Activated naive CD8-positive, alpha-beta T cell treated with anti-CD3 and anti-CD28 coated beads, Interleukin-2, amount 50 U/mL, for 24 hours (primary cell): ENCODE measurements at regions not wholly inside any gene's neighbourhood (a gene's known extent, or its start where the extent isn't known, plus 50 kb on each side); places are given as distances from the start of the nearest gene placed in this dataset.
A peak's percentile ranks its signal among the peaks of the same experiment; 100 is the strongest.
"Not testable (repeated sequence)": the region's sequence is repeated elsewhere in the genome, so short reads cannot be mapped to it uniquely, and the experiment has no call there.

Experiments used
- ATAC-seq: fragments of 150-1000 bp; cut with Tn5 transposase; one replicate; pipeline ENCODE4 v1.10.0; 2021
- DNase-seq: peaks from one replicate; pipeline ENCODE4 v3.0.0; 2021
- H3K27ac Mint-ChIP-seq: one replicate; pipeline ENCODE4 v1.8.0; 2021; ENCODE audit warnings: mild to moderate bottlenecking, mixed read lengths
- H3K27me3 Mint-ChIP-seq: one replicate; pipeline ENCODE4 v1.8.0; 2021; ENCODE audit warnings: mixed read lengths
- H3K36me3 Mint-ChIP-seq: one replicate; pipeline ENCODE4 v1.8.0; 2021; ENCODE audit warnings: low read depth, mixed read lengths
- H3K4me1 Mint-ChIP-seq: one replicate; pipeline ENCODE4 v1.8.0; 2021; ENCODE audit warnings: mixed read lengths
- H3K4me3 Mint-ChIP-seq: one replicate; pipeline ENCODE4 v1.8.0; 2021; ENCODE audit warnings: mild to moderate bottlenecking, moderate library complexity, mixed read lengths
- H3K9me3 Mint-ChIP-seq: one replicate; pipeline ENCODE4 v1.8.0; 2021; ENCODE audit warnings: mixed read lengths

DNA sequence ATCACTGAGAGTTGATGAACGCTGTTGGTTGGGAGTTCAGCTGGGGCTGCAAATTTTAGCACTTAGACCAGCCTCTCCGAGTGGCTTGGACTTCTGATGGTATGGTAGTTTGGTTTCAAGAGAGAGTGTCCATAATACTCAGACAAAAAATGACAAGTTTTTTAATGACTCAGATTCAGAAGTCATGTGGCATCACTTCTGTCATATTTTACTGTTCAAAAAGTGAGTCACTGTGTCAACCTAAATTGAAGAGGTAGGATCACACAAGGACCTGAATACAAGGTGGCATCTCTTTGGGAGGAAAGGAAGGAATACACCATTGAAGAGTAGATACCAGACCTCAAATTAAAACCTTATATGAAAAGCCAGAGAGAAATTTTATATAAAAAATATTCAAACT, 99.1 kb upstream of the CHMP2B start:
- DNase-seq (no peak), ATAC-seq (no peak)
- H3K27me3 Mint-ChIP-seq = no peaks in the 10 kb centered on the region
- H3K9me3 Mint-ChIP-seq = no peaks in the 10 kb centered on the region
- H3K4me3 Mint-ChIP-seq = no peak overlapping the region
- H3K27ac Mint-ChIP-seq = no peak overlapping the region
- H3K36me3 Mint-ChIP-seq = no peaks in the 10 kb centered on the region
- H3K4me1 Mint-ChIP-seq = no peaks in the 10 kb centered on the region

DNA sequence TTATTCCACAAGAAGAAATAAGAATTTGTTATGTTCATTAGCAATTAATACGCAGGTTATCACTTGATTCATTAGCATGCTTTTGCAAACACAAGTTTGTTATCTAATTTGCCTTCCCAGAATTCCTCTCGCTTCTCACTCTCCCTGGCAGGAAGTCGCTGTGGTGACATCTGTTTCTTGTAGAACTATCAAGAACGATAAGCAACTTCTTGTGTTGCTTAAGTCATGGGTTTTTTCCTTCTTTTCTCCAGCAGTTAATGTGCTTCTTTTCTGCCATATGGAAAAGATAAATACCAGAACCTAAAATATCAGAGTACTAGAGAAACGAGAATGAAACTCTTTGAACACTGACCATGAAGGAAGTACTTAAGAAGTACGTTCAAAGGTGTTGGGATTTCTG, 99.8 kb upstream of the CHMP2B start:
- Mint-ChIP-seq H3K9me3 (no peaks in the 10 kb centered on the region), H3K36me3 (no peaks in the 10 kb centered on the region), H3K27me3 (no peaks in the 10 kb centered on the region), H3K27ac (no peak overlapping the region), H3K4me3 (no peak overlapping the region), H3K4me1 (no peaks in the 10 kb centered on the region)
- ATAC-seq = no peak
- no peak for DNase-seq

DNA sequence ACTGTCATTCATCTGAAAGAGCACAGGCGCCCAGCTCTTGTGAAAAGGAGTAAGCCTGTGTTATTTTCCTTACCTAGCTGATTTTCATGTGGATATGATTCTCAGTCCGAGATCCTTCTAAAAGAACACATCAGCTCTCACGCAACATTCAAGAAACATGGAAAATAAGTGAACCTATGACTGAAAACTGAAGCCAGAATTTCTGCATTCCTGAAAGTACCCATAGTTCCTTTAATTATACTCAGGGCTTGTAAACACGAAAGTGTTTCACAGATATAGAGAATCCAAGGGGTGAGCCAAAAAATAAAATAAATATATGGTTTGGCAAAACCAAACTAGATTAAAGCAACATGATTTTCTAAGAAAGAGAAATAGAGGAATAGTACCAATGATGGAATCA, 100.8 kb upstream of the CHMP2B start:
- H3K27me3 Mint-ChIP-seq = no peaks in the 10 kb centered on the region
- no peaks in the 10 kb centered on the region for H3K4me1 Mint-ChIP-seq
- ATAC-seq = no peak
- H3K36me3 Mint-ChIP-seq = no peaks in the 10 kb centered on the region
- no peaks in the 10 kb centered on the region for H3K9me3 Mint-ChIP-seq
- no peak overlapping the region for H3K4me3 Mint-ChIP-seq
- no peak overlapping the region for H3K27ac Mint-ChIP-seq
- DNase-seq = no peak

DNA sequence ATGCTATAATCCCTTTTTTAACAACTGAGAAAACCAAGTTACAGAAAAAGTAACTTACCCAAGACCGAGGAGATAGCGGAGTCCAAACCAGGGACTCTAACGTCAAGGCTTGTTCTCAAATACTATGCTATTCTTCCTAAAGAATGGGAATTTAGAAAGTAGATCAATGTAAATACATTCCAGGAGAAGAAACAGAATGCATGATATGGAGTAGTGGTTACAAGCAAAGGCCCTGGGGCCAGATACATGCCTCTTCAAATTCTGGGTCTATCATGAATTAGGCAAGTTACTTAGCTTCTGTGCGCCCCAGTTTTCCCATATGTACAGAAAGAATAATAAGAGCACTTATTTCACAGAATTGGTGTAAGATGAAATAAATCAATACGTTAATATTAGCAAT, 102.0 kb upstream of the CHMP2B start:
- ATAC-seq (no peak), DNase-seq (no peak)
- H3K9me3 Mint-ChIP-seq = no peaks in the 10 kb centered on the region
- no peaks in the 10 kb centered on the region for H3K27me3 Mint-ChIP-seq
- no peak overlapping the region for H3K4me3 Mint-ChIP-seq
- no peak overlapping the region for H3K27ac Mint-ChIP-seq
- no peaks in the 10 kb centered on the region for H3K4me1 Mint-ChIP-seq
- no peaks in the 10 kb centered on the region for H3K36me3 Mint-ChIP-seq

DNA sequence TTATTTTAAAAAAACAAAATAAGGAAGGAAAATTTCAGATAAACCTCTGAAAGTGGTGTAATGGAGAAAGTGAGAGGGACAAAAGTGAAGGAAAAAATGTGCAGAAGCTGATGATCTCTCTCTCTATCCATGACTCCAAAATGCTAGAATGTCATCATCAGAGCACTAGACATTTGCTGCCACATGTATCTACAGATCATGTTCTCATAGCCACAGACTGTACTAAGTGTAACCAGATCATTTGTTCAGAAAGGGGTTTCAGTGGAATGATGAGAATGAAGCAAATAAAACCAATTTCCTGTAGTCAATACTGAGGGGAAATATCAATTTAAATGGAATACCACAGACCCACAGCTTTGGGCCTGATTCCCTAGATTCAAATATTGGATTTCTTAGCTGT, 104.3 kb upstream of the CHMP2B start:
- no peaks in the 10 kb centered on the region for H3K9me3 Mint-ChIP-seq
- H3K27ac Mint-ChIP-seq = no peak overlapping the region
- DNase-seq (no peak), ATAC-seq (no peak)
- no peaks in the 10 kb centered on the region for H3K4me1 Mint-ChIP-seq
- no peak overlapping the region for H3K4me3 Mint-ChIP-seq
- H3K27me3 Mint-ChIP-seq = no peaks in the 10 kb centered on the region
- no peaks in the 10 kb centered on the region for H3K36me3 Mint-ChIP-seq

DNA sequence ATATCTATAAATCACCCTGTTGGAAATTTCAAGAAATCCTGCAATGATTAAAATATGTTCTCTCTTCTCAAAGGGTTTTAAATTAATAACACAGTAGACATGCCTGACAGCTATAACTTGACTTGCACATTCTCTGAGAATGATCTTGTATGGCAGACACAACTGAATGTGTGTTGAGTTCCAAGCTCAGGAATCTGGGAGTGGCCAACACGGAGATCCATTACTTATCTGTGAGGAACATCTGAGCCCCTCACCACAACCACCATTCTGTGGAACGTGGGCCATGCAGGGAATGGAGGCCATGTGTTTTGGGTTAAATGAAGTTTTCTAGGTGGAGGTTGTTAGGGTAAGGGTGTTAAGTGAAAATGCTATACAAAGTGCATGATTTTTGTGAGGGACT, 105.3 kb upstream of the CHMP2B start:
- no peaks in the 10 kb centered on the region for H3K4me1 Mint-ChIP-seq
- H3K27me3 Mint-ChIP-seq = no peaks in the 10 kb centered on the region
- H3K27ac Mint-ChIP-seq = no peak overlapping the region
- H3K9me3 Mint-ChIP-seq = no peaks in the 10 kb centered on the region
- ATAC-seq = no peak
- no peaks in the 10 kb centered on the region for H3K36me3 Mint-ChIP-seq
- H3K4me3 Mint-ChIP-seq = no peak overlapping the region
- no peak for DNase-seq

DNA sequence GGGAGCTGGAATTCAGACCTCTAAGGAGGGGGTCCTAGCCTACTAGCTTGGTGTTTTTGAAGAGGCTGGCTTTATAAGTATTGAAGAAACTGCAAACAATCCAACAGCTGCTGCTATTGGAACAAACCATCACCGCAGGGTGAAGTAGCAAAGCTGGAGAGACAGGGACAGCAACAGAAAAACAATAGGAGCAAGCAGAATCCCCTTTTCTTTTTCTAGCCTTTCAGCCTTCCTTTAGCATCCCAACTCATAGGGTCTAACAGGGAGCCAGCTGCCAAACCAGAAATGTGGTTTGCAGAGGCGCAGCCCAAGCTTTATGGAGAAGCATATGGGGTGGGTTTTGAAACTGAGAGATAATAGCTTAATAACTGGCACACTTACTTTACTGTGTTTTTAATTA, 106.2 kb upstream of the CHMP2B start:
- no peaks in the 10 kb centered on the region for H3K36me3 Mint-ChIP-seq
- H3K4me3 Mint-ChIP-seq = no peak overlapping the region
- H3K27ac Mint-ChIP-seq = no peak overlapping the region
- H3K27me3 Mint-ChIP-seq = no peaks in the 10 kb centered on the region
- ATAC-seq (no peak), DNase-seq (no peak)
- H3K9me3 Mint-ChIP-seq = no peaks in the 10 kb centered on the region
- no peaks in the 10 kb centered on the region for H3K4me1 Mint-ChIP-seq

DNA sequence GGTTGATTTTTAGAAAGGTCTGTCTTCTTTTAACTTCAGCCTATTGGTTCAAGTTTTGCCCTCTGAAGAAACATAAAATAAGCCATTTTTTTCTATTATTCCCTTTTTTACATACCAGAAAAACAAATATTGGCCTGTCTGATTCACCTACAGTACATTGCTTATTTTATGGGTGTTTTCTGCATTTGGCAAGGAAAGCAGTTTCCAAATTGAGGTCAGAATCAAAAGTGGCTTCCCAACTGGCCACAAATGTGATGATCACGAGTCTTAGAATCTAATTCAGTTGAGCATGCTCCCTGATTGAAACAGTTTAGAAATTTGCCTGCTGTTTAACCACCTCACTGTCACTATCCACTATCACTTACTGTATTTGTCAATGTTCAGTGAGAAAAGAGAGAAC, 106.9 kb upstream of the CHMP2B start:
- Mint-ChIP-seq H3K36me3 (no peaks in the 10 kb centered on the region), H3K9me3 (no peaks in the 10 kb centered on the region), H3K27ac (no peak overlapping the region), H3K4me3 (no peak overlapping the region), H3K27me3 (no peaks in the 10 kb centered on the region), H3K4me1 (no peaks in the 10 kb centered on the region)
- no peak for DNase-seq
- ATAC-seq = no peak

DNA sequence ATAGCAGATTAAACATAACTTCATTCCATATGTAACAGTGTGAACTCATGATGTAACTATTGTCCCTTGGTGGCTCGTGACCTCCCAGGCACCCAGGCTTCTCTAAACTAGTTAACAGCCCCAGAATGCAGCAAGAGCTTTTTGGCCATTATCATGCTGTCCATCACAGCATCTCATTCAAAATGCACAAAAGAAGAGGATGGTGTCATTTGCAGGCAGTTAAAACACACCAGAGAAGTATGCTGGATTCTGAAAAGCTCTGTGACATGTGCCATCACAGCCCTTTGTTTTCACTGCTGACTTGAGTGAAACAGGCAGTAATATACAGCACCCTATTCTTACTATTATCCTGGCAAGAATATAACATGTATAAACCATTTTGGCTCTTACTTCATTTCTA, 117.6 kb upstream of the CHMP2B start:
- Mint-ChIP-seq H3K9me3 (peaks cover 11% of the 10 kb centered on the region), H3K27ac (no peak overlapping the region), H3K4me1 (no peaks in the 10 kb centered on the region), H3K4me3 (no peak overlapping the region), H3K36me3 (no peaks in the 10 kb centered on the region), H3K27me3 (no peaks in the 10 kb centered on the region)
- DNase-seq (no peak), ATAC-seq (no peak)

DNA sequence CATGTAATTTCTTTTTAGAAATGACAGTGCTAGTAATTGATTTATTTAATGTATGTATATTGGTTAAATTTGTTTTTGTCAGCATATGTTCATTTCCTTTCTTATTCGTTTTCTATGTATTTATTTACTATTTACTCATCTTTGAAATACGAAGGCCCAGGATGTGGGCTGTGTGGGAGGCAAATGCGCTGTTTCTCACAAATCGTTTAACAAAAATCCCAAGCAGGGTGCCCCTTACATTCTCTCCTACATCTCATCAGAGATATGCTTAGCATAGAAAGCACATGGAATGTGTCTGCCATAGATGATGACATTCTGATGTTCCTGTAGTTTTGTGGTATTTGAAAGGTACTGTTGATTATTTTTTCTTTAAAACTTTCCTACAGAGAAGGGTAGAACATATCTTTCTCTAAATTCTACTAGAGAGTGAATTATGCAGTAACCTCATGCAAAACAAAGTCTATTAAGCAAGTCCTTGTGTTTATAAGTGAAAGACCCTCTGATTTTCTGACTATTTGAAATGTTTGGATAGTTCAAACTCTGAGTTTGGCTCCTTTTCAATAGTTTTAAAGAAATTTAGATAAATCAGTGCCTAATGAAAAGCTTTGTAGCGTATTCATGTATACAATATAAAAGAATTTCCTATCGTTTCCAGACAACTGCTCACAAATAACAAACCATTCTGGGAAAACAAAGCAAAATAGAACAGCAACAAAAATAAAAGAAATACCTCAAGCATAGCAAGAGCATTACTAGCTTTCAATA, 111.1 kb upstream of the VGLL3 start:
- Mint-ChIP-seq H3K36me3 (no peaks in the 10 kb centered on the region), H3K27me3 (no peaks in the 10 kb centered on the region), H3K27ac (no peak overlapping the region), H3K9me3 (no peaks in the 10 kb centered on the region), H3K4me3 (no peak overlapping the region), H3K4me1 (no peaks in the 10 kb centered on the region)
- no peak for ATAC-seq
- DNase-seq = no peak

DNA sequence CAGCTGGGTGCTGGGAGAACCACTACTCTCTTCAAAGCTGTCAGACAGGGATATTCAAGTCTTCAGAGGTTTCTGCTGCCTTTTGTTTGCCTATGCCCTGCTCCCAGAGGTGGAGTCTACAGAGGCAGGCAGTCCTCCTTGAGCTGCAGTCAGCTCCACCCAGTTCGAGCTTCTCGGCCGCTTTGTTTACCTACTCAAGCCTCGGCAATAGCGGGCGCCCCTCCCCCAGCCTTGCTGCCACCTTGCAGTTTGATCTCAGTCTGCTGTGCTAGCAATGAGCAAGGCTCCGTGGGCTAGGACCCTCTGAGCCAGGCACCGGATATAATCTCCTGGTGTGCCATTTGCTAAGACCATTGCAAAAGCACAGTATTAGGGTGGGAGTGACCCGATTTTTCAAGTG, 106.8 kb upstream of the VGLL3 start:
- H3K36me3 Mint-ChIP-seq, H3K9me3 Mint-ChIP-seq, H3K27ac Mint-ChIP-seq, H3K4me3 Mint-ChIP-seq, DNase-seq, ATAC-seq, H3K4me1 Mint-ChIP-seq, H3K27me3 Mint-ChIP-seq: not testable (repeated sequence)

DNA sequence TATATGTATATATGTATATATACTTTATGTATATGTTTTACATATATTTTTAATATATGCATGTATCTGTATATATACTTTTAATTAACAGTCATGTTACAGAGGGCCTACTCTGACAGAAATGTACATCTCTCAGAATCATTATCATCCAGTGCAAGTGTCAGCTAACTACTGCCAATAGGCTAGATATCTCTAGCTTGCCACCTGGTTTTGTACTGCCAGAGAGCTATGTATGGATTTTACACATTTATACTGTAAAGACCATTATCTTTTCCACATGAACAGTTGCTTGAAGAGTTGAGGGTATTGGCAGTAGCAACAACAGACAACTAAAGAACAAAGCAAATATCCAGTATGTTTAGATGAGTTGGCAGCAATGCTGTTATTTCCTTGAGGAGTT, 99.7 kb upstream of the VGLL3 start:
- DNase-seq (no peak), ATAC-seq (no peak)
- Mint-ChIP-seq H3K27ac (no peak overlapping the region), H3K36me3 (no peaks in the 10 kb centered on the region), H3K9me3 (no peaks in the 10 kb centered on the region), H3K4me3 (no peak overlapping the region), H3K4me1 (peaks cover 8% of the 10 kb centered on the region), H3K27me3 (peaks cover 16% of the 10 kb centered on the region)

DNA sequence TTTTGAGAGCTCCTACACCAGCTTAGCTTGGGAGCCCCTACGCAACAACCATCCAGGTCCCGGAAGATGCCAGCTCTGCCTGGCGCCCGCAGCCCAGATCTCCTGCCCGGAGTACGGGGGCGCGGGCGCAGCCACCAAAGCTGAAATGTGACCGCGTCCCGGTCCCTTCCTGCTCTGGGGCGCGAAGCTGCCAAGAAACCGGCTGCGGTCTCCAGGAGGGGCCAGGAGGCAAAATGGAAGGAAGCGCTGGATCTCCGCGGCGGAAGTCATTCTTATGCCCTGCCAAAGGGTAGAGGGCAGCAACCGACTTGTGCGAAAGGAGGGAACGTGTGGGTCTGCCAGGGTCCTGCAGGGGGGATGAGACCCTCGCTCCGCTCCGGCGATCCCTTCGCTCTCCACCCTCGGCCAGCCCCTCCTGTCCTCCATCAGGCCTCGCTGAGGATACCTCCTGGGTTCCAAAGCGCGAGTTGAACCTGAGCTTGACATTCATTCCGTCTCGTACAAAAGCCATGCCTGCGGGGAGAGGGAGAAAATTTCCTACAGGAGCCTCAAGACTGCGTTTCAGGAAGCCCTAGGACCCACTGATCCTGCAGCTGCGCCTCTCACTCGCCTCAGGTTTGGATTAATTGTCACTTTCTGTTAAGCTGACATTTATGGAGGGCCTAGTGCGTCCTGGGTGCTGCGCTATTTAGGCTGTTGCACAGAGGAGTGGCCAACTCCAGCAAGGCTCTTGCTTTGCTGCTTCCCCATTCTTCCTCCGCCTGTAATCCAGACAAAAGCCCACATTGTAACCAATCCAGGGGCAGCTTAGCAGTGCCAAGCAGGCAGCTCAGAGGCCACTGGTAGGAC, 98.3 kb upstream of the VGLL3 start:
- Mint-ChIP-seq H3K4me1 (peaks cover 8% of the 10 kb centered on the region), H3K27me3 (peaks cover 16% of the 10 kb centered on the region), H3K36me3 (no peaks in the 10 kb centered on the region), H3K9me3 (no peaks in the 10 kb centered on the region), H3K27ac (no peak overlapping the region), H3K4me3 (peak overlapping the region; percentile 71)
- DNase-seq = peak; percentile 15
- ATAC-seq = peak; percentile 54

DNA sequence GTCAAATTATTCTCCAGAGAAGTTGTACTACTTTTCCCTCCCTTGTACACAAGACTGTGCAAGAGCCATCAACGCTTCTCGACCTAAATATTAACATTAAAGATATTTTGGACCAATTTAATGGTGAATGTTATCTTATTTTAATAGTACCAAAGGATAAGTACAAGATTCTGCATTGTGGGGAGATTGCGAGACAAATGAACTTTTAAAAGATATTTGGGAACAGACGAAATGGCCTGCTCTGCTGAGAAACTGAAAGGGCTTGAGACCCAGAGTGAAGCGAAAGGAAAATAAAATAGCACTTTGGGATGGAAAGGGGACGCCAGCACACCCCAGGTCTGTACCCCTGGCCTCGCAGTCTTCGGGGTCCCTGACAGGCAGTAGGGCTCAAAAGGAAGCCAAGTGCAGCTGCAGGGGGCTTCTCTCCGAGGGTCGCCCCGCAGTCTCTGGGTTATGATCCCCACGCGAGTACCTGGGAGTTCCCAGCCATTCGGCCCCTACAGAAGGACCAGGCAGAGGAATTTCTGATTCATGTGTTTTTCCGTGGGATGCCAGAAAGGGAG, 97.6 kb upstream of the VGLL3 start:
- Mint-ChIP-seq H3K27me3 (peaks cover 16% of the 10 kb centered on the region), H3K9me3 (no peaks in the 10 kb centered on the region), H3K4me3 (peak overlapping the region; percentile 71), H3K36me3 (no peaks in the 10 kb centered on the region), H3K4me1 (peaks cover 8% of the 10 kb centered on the region), H3K27ac (no peak overlapping the region)
- ATAC-seq (no peak), DNase-seq (no peak)

DNA sequence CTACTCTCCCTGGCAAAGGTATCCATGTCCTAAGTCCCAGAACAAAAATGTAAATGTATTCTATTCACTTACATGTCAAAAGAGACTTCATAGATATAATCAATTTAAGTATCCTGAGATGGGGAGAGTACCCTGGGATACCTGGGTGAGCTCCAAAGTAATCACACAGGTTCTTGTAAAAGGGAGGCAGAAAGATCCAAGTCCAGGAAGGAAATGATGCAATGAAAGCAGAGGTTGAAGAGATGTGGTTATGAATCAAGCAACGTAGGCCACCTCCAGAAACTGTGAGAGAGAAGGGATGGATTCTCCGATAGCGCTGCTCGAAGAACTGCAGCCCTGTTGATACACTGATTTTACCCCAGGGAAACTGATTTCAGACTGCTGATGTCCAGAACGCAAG, 93.9 kb upstream of the VGLL3 start:
- ATAC-seq = no peak
- Mint-ChIP-seq H3K4me1 (peaks cover 7% of the 10 kb centered on the region), H3K27me3 (peaks cover 14% of the 10 kb centered on the region), H3K36me3 (no peaks in the 10 kb centered on the region), H3K27ac (no peak overlapping the region), H3K9me3 (no peaks in the 10 kb centered on the region), H3K4me3 (no peak overlapping the region)
- no peak for DNase-seq
